Neural cell (in vitro differentiated cells): ENCODE measurements at regions not wholly inside any gene's neighbourhood (a gene's known extent, or its start where the extent isn't known, plus 50 kb on each side); places are given as distances from the start of the nearest gene placed in this dataset.

Source experiments
- CTCF ChIP-seq: fragments of 450-650 bp; IDR thresholded peaks from 2 replicates; pipeline ENCODE4 v1.5.1; 2014; ENCODE audit warnings: antibody characterized with exemption, mild to moderate bottlenecking, moderate library complexity; ENCODE audit not compliant: poor library complexity, severe bottlenecking
- EZH2 ChIP-seq: fragments of 200-600, 300-800 bp; shearing (Covaris generic), sonication (generic); IDR thresholded peaks from 2 replicates; pipeline ENCODE4 v1.6.1; 2014; ENCODE audit warnings: antibody characterized with exemption, low read length, borderline replicate concordance, mild to moderate bottlenecking; ENCODE audit not compliant: insufficient read depth, poor library complexity, severe bottlenecking
- POLR2AphosphoS5 ChIP-seq: IDR thresholded peaks from 2 replicates; pipeline ENCODE4 v1.6.1; 2012
- REST ChIP-seq: IDR thresholded peaks from 2 replicates; pipeline ENCODE4 v1.6.1; 2012; ENCODE audit warnings: borderline replicate concordance
- SMC3 ChIP-seq: fragments of 450-650 bp; conservative IDR thresholded peaks from 2 replicates; pipeline ENCODE4 v1.6.1; 2014; ENCODE audit warnings: antibody characterized with exemption, mild to moderate bottlenecking, moderate library complexity; ENCODE audit not compliant: poor library complexity
- TAF1 ChIP-seq: IDR thresholded peaks from 2 replicates; pipeline ENCODE4 v1.6.1; 2012; ENCODE audit warnings: low read depth

- TF ChIP-seq CTCF = no peak
- TF ChIP-seq SMC3 = no peak
- no peak for TF ChIP-seq TAF1
- no peak for TF ChIP-seq EZH2
- no peak for TF ChIP-seq POLR2AphosphoS5
- no peak for TF ChIP-seq REST
Observed at GRCh38 chr10:28985137-28985885, 303.6 kb upstream of the LYZL1 start.
